PFSK-1 (cell line): ENCODE measurements at regions not wholly inside any gene's neighbourhood (a gene's known extent, or its start where the extent isn't known, plus 50 kb on each side); places are given as distances from the start of the nearest gene placed in this dataset.

Source experiments
- FOXP2 ChIP-seq: optimal IDR thresholded peaks from 2 replicates; pipeline ENCODE3; 2011; ENCODE audit warnings: borderline replicate concordance, control low read depth, inconsistent platforms; ENCODE audit not compliant: insufficient read depth; ENCODE audit errors: extremely low read length, extremely low read depth
- POLR2AphosphoS5 ChIP-seq: IDR thresholded peaks from 2 replicates; pipeline ENCODE4 v1.6.1; 2012; ENCODE audit warnings: low read depth, mild to moderate bottlenecking, control low read depth, low read length, moderate library complexity
- SIN3A ChIP-seq: IDR thresholded peaks from 2 replicates; pipeline ENCODE4 v1.6.1; 2012; ENCODE audit warnings: mild to moderate bottlenecking, low read length, moderate library complexity, borderline replicate concordance; ENCODE audit not compliant: insufficient read depth
- TAF1 ChIP-seq: IDR thresholded peaks from 2 replicates; pipeline ENCODE4 v1.6.1; 2012; ENCODE audit warnings: low read length, control low read depth, borderline replicate concordance; ENCODE audit not compliant: insufficient read depth
- TF ChIP-seq, protein P1 (sequence below), 2 experiments: IDR thresholded peaks; 2 replicates each; pipeline versions ENCODE4 v1.6.1 to v1.8.0; 2011 to 2012; ENCODE audit warnings: low read depth in 2 of 2, low read length in 2 of 2, control low read depth in 1 of 2, inconsistent platforms in 1 of 2, mild to moderate bottlenecking in 1 of 2, moderate library complexity in 1 of 2; ENCODE audit not compliant: insufficient read depth in 1 of 2

DNA sequence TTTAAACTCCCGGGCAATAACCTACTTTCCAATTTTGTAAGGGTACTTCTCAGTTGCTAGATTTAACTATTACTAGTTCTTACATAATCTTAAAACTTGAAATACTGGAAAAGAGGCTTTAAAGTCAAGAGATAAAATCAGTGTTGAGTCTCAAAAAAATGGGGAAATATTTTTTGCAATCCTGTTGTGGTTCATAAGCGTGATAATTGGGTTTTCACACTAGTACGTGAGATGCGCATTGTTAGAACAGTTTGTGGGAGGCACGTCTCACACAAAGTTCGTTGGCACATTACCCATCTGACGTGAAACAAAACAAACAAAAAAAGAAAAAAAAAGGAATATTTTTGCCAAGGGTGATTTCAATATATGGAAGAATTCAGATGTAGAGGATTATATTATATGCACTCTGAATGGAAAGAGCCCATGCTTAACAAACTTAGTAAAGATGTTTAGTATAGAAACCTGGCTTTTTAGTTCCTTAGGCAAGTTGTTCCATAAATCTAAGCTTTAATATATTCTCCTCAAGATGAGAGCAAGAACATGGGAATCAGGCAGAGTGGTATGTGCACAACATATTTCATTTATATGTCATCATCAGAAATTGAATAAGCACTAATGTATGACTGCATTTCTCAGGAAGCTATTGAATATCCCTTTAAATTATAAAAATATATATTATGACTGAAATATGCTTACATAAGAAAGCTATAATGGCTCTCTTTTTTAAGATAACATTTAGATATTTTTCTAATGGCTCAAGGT lies 73.9 kb upstream of the TNFSF4 start:
- TF ChIP-seq FOXP2, result no peak
- no peak for TF ChIP-seq TAF1
- TF ChIP-seq, protein P1, sequence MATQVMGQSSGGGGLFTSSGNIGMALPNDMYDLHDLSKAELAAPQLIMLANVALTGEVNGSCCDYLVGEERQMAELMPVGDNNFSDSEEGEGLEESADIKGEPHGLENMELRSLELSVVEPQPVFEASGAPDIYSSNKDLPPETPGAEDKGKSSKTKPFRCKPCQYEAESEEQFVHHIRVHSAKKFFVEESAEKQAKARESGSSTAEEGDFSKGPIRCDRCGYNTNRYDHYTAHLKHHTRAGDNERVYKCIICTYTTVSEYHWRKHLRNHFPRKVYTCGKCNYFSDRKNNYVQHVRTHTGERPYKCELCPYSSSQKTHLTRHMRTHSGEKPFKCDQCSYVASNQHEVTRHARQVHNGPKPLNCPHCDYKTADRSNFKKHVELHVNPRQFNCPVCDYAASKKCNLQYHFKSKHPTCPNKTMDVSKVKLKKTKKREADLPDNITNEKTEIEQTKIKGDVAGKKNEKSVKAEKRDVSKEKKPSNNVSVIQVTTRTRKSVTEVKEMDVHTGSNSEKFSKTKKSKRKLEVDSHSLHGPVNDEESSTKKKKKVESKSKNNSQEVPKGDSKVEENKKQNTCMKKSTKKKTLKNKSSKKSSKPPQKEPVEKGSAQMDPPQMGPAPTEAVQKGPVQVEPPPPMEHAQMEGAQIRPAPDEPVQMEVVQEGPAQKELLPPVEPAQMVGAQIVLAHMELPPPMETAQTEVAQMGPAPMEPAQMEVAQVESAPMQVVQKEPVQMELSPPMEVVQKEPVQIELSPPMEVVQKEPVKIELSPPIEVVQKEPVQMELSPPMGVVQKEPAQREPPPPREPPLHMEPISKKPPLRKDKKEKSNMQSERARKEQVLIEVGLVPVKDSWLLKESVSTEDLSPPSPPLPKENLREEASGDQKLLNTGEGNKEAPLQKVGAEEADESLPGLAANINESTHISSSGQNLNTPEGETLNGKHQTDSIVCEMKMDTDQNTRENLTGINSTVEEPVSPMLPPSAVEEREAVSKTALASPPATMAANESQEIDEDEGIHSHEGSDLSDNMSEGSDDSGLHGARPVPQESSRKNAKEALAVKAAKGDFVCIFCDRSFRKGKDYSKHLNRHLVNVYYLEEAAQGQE (IDR thresholded peaks at IDR 0.05; ENCODE audit: insufficient read depth in 1 of 2, low read depth in 2 of 2, low read length in 2 of 2), result no peak
- TF ChIP-seq POLR2AphosphoS5, result no peak
- TF ChIP-seq SIN3A, result no peak

DNA sequence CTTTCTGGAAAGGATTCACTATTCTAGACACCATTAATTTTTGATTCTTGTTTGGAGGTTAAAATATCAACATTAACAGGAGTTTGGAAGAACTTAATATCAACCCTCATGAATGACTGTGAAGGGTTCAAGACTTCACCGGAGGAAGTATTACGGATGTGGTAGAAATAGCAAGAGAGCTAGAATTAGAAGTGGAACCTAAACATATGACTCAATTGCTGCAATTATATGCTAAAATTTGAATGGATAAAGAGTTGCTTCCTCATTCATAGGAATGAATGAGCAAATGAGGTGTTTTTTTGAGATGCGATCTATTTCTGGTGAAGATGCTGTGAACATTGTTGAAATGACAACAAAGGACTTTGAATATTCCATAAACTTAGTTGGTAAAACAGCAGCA lies 77.9 kb upstream of the TNFSF4 start:
- TF ChIP-seq POLR2AphosphoS5 (no peak), FOXP2 (no peak), SIN3A (no peak), TAF1 (no peak)
- TF ChIP-seq, protein P1 (IDR thresholded peaks at IDR 0.05; ENCODE audit: insufficient read depth in 1 of 2, low read depth in 2 of 2, low read length in 2 of 2), result no peak

DNA sequence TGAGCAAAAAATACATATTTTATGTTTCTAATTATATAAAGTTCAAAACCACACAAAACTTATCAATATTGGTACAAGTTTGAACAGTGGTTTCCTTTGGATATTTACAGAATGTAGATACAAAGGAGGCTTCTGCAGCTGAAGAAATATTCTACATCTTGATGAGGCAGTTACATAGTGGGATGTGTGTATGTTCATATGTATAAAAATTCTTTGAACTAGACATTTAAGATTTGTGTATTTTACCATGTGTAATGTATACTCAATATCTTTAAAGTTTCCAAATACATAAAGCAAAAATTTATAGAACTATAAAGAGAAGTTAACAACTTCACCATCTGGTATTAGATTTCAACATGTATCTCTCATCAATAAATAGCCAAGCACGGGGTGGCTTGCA lies 80.7 kb upstream of the TNFSF4 start:
- TF ChIP-seq TAF1 (no peak), POLR2AphosphoS5 (no peak), SIN3A (no peak)
- TF ChIP-seq, protein P1 (IDR thresholded peaks at IDR 0.05; ENCODE audit: insufficient read depth in 1 of 2, low read depth in 2 of 2, low read length in 2 of 2), result no peak

DNA sequence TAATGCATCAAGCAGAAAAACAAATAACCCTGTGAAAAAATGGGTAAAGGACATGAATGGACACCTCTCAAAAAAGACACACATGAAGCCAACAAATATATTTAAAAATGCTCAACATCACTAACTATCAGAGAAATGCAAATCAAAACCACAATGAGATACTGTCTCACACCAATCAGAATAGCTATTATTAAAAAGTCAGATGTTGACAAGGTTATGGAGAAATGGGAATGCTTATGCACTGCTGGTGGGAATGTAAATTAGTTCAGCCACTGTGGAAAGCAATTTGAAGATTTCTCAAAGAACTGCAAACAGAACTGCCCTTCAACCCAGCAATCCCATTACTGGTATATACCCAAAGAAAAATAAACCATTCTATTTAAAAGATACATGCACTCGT lies 86.6 kb upstream of the TNFSF4 start:
- TF ChIP-seq TAF1 (no peak), FOXP2 (no peak), SIN3A (no peak), POLR2AphosphoS5 (no peak)
- TF ChIP-seq, protein P1 (IDR thresholded peaks at IDR 0.05; ENCODE audit: insufficient read depth in 1 of 2, low read depth in 2 of 2, low read length in 2 of 2), result no peak
